ENCODE measurements at regions not wholly inside any gene's neighbourhood (a gene's known extent, or its start where the extent isn't known, plus 50 kb on each side); places are given as distances from the start of the nearest gene placed in this dataset.

DNA sequence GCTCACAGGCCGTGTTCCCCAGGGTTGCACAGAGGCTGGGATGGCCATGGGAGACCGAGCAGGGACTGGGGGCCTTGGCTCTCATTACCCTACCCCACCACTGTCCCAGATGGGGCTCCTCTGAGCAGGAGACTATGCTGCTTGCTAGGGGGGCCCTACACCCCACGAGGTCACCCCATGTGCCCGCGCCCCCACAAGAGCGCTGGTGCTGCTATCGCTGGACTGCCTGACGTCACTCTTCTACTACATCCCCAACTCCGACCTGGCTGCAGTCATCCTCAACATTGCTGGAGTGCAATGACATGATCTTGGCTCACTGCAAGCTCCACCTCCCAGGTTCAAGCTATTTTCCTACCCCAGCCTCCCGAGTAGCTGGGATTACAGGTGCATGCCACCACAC, 307.7 kb downstream of the ARRDC4 start:
- Histone ChIP-seq H3K27ac (ENCODE audit: low read depth, low read length) (no peak overlapping the region), H3K27me3 (ENCODE audit: control insufficient read depth, insufficient read depth, low read length) (no peaks in the 10 kb centered on the region), H3K9me3 (ENCODE audit: control insufficient read depth, insufficient read depth, low read depth, low read length) (peaks cover 7% of the 10 kb centered on the region; the same call in 1 of the 2 replicates), H3K9ac (ENCODE audit: low read length) (no peak overlapping the region), H3K4me3 (ENCODE audit: low read depth, low read length) (no peak overlapping the region), H3K36me3 (ENCODE audit: control insufficient read depth, insufficient read depth, low read length) (no peaks in the 10 kb centered on the region), H3K4me1 (ENCODE audit: control insufficient read depth, insufficient read depth, low read length) (no peaks in the 10 kb centered on the region)

DNA sequence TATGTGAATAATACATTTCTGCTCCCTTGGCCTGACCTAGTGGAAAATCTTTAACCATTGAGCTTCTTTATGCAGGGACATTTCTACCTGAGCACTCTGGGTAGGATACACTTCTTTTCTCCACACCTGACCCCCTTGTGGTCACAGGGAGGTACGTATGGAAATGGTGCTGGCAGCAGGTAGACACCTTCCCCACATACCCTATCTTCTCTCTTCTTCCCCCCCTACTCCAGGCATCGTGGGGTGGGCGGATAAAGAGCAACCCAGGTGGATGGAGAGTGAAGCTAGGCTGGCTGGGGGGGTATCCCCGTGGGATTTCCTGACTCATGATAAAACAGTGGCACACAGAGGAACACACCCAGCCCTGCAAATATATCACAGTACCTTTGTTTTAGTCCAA, 312.1 kb downstream of the ARRDC4 start:
- Histone ChIP-seq H3K9ac (ENCODE audit: low read length) (no peak overlapping the region), H3K9me3 (ENCODE audit: control insufficient read depth, insufficient read depth, low read depth, low read length) (peaks cover 4% of the 10 kb centered on the region; the same call in 1 of the 2 replicates), H3K27ac (ENCODE audit: low read depth, low read length) (no peak overlapping the region), H3K4me3 (ENCODE audit: low read depth, low read length) (no peak overlapping the region), H3K27me3 (ENCODE audit: control insufficient read depth, insufficient read depth, low read length) (no peaks in the 10 kb centered on the region), H3K36me3 (ENCODE audit: control insufficient read depth, insufficient read depth, low read length) (no peaks in the 10 kb centered on the region), H3K4me1 (ENCODE audit: control insufficient read depth, insufficient read depth, low read length) (no peaks in the 10 kb centered on the region)

DNA sequence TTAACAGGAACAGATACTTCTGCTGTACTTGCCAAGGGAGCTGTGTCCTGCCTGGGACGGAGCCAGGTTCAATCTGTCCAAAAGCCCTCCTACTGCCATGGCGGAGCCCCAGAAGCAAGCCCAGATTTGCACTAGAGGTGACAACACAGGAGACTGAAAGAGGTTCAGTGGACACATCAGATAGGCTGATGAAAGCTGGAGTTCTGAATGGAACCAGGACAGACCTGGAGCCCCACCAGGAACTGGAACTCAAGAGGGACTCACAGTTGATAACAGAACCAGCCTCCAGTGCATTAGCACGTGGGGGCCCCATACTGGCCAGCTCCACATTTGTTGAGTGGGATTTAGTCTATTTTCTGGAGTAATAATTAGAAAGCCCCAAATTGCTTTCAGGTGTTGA, 315.5 kb downstream of the ARRDC4 start:
- no peak overlapping the region for H3K27ac ChIP-seq (ENCODE audit: low read depth, low read length)
- H3K27me3 ChIP-seq (ENCODE audit: control insufficient read depth, insufficient read depth, low read length), result no peaks in the 10 kb centered on the region
- no peak overlapping the region for H3K4me3 ChIP-seq (ENCODE audit: low read depth, low read length)
- no peaks in the 10 kb centered on the region for H3K9me3 ChIP-seq (ENCODE audit: control insufficient read depth, insufficient read depth, low read depth, low read length)
- H3K36me3 ChIP-seq (ENCODE audit: control insufficient read depth, insufficient read depth, low read length), result no peaks in the 10 kb centered on the region
- peaks cover 5% of the 10 kb centered on the region; the same call in 1 of the 2 replicates for H3K4me1 ChIP-seq (ENCODE audit: control insufficient read depth, insufficient read depth, low read length)
- no peak overlapping the region for H3K9ac ChIP-seq (ENCODE audit: low read length)

DNA sequence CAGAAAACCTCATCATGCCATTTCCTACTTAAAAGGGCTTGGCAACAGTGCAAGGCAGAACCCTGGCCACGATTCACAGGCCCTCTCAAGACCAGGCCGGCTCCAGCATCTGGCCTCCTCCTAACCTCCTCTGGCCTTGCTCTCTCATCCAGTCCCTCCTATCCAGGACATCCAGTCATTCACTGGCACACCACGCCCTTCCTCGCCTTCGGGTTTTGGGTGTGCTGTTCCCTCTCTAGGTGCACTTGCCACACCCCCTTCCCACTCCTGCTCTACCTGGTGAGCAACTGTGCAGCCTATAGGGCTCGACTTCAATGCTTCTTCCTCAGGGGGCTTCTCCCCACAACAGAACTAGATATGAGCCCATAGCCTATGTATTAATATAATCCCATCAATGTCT, 317.1 kb downstream of the ARRDC4 start:
- H3K27ac ChIP-seq (ENCODE audit: low read depth, low read length), result no peak overlapping the region
- H3K27me3 ChIP-seq (ENCODE audit: control insufficient read depth, insufficient read depth, low read length), result no peaks in the 10 kb centered on the region
- no peak overlapping the region for H3K9ac ChIP-seq (ENCODE audit: low read length)

DNA sequence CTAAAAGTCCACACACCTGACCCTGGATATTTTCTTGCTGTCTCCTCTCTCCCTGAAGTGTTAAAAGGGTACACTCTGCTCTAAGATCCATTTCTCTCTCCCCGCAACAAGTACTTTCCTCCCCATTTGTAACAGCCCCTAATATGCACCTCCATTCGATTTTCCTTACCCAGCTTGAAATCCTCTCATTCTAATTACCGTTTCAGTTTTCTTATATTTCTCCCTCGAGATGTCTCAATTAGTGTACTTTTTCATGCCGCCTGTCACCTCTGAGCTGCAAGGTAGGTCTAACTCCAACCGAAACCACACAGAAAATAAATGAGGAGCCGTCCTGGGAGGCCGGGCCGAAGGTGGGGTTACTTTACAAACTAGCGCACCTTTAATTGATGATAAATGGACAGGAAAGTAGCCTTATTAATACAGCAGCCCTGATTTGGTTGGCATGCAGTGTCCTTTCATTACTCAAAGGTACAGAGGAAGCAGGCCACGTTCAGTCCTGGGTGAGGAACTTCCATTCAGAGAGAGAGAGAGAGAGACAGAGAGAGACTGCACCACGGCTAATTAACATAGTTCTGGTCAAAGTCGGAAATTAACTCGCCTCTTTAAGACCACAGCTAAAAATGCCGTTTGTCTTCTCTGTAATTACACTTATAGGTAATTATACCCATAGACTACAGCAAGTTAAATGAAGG, 319.9 kb downstream of the ARRDC4 start:
- Histone ChIP-seq H3K4me3 (ENCODE audit: low read depth, low read length) (no peak overlapping the region), H3K27ac (ENCODE audit: low read depth, low read length) (no peak overlapping the region), H3K9ac (ENCODE audit: low read length) (no peak overlapping the region), H3K27me3 (ENCODE audit: control insufficient read depth, insufficient read depth, low read length) (no peaks in the 10 kb centered on the region), H3K9me3 (ENCODE audit: control insufficient read depth, insufficient read depth, low read depth, low read length) (no peaks in the 10 kb centered on the region), H3K4me1 (ENCODE audit: control insufficient read depth, insufficient read depth, low read length) (peaks cover 13% of the 10 kb centered on the region), H3K36me3 (ENCODE audit: control insufficient read depth, insufficient read depth, low read length) (no peaks in the 10 kb centered on the region)

More for the DNA sequence above, 317.1 kb downstream of the ARRDC4 start:
- Histone ChIP-seq H3K4me1 (ENCODE audit: control insufficient read depth, insufficient read depth, low read length) (peaks cover 9% of the 10 kb centered on the region; the same call in 1 of the 2 replicates), H3K4me3 (ENCODE audit: low read depth, low read length) (no peak overlapping the region), H3K36me3 (ENCODE audit: control insufficient read depth, insufficient read depth, low read length) (no peaks in the 10 kb centered on the region), H3K9me3 (ENCODE audit: control insufficient read depth, insufficient read depth, low read depth, low read length) (no peaks in the 10 kb centered on the region)

DNA sequence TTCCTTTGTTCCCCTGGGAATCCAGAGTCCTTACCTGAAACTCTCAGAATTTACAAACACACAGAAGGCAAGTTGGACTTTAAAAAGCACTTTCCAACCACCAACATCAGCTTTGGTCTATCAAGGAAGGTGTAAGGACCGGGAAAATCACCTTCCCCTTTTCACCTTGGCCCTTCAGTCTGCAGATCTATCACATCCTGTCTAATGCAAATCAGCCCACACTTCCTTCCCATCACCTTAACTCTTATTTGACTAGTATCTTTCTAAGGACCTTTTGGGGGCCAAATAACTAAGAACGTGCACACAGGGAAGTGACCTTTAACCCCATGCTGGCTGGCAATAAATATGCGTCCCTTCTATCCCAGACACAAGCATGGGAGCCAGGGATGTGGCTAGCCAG, 320.6 kb downstream of the ARRDC4 start:
- H3K4me3 ChIP-seq (ENCODE audit: low read depth, low read length), result no peak overlapping the region
- peaks cover 13% of the 10 kb centered on the region for H3K4me1 ChIP-seq (ENCODE audit: control insufficient read depth, insufficient read depth, low read length)
- no peaks in the 10 kb centered on the region for H3K36me3 ChIP-seq (ENCODE audit: control insufficient read depth, insufficient read depth, low read length)
- H3K27ac ChIP-seq (ENCODE audit: low read depth, low read length), result no peak overlapping the region
- no peaks in the 10 kb centered on the region for H3K27me3 ChIP-seq (ENCODE audit: control insufficient read depth, insufficient read depth, low read length)
- H3K9me3 ChIP-seq (ENCODE audit: control insufficient read depth, insufficient read depth, low read depth, low read length), result no peaks in the 10 kb centered on the region
- H3K9ac ChIP-seq (ENCODE audit: low read length), result no peak overlapping the region

DNA sequence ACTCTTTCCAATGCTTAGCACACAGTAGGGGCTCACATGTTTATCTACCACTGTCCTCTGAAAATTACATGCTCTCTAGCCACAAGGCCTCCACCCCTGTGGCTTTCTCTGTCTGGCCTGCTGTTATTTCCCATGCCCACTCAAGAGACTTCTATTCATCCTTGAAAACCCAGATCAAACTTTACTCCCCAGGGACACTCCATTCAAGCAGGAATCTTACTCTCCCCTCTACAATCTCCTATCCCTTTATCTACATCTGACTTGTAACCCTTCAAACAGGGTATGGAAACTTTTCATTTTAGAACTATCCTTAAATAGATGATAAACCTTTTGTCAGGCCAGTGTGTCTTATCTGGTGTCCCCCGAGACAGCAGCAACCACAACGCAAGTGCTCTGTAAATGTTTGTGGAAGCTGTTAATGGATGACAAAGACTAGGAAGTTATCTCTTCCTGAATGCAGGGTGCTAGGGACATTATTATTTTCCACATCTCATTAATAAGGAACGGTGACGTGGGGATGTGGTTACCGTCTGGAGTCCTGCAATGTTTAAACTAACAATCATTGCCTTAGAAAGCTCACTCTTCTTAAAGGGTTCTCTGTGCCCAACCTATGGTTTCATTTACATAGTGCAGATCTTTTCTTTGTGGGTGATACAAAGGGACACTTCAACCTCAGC, 322.3 kb downstream of the ARRDC4 start:
- Histone ChIP-seq H3K9me3 (ENCODE audit: control insufficient read depth, insufficient read depth, low read depth, low read length) (no peaks in the 10 kb centered on the region), H3K4me1 (ENCODE audit: control insufficient read depth, insufficient read depth, low read length) (peaks cover 13% of the 10 kb centered on the region), H3K4me3 (ENCODE audit: low read depth, low read length) (no peak overlapping the region), H3K36me3 (ENCODE audit: control insufficient read depth, insufficient read depth, low read length) (no peaks in the 10 kb centered on the region), H3K9ac (ENCODE audit: low read length) (no peak overlapping the region), H3K27ac (ENCODE audit: low read depth, low read length) (no peak overlapping the region), H3K27me3 (ENCODE audit: control insufficient read depth, insufficient read depth, low read length) (no peaks in the 10 kb centered on the region; the same call in 1 of the 2 replicates)

DNA sequence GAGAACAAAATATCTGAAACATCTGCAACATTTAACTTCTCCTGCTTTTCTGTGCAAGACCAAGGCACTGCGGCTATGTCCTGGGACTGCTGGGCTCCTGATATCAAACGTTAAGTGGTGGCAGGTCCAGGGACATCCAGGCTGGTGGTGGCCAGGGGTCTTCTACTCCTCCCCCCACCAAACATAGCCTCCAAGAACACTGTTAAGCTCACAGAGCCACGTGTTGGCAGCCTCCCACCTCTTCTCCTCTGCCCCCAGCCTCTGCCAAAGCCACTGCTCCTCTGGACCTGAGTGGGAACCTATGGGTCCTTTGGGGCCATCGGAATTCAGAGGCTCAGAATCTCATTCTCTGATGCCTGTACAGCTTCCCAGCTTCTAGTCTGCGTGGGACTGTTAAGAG, 325.7 kb downstream of the ARRDC4 start:
- Histone ChIP-seq H3K4me1 (ENCODE audit: control insufficient read depth, insufficient read depth, low read length) (peaks cover 6% of the 10 kb centered on the region), H3K4me3 (ENCODE audit: low read depth, low read length) (no peak overlapping the region), H3K27ac (ENCODE audit: low read depth, low read length) (no peak overlapping the region), H3K36me3 (ENCODE audit: control insufficient read depth, insufficient read depth, low read length) (no peaks in the 10 kb centered on the region), H3K9me3 (ENCODE audit: control insufficient read depth, insufficient read depth, low read depth, low read length) (no peaks in the 10 kb centered on the region), H3K27me3 (ENCODE audit: control insufficient read depth, insufficient read depth, low read length) (peaks cover 5% of the 10 kb centered on the region; the same call in 1 of the 2 replicates), H3K9ac (ENCODE audit: low read length) (no peak overlapping the region)

DNA sequence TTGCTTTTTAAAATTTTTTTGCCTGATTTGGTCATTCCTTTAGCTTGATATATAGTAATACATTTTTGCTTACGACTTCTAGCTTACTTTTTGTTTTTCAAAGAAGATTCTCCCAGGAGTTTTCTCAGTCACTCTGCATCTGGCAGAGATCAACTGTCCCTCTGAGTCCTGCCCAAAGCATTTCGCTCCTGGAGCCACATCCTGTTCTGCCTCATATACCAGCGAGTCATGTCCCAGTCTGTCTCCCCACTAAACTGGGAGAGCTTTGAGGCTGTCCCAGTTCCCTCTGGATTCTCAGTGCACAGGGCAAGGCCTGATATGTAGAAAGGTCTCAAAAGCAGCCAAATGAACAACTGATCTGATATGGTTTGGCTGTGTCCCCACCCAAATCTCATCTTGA, 326.3 kb downstream of the ARRDC4 start:
- H3K27me3 ChIP-seq (ENCODE audit: control insufficient read depth, insufficient read depth, low read length), result peaks cover 5% of the 10 kb centered on the region; the same call in 1 of the 2 replicates
- H3K36me3 ChIP-seq (ENCODE audit: control insufficient read depth, insufficient read depth, low read length), result no peaks in the 10 kb centered on the region

DNA sequence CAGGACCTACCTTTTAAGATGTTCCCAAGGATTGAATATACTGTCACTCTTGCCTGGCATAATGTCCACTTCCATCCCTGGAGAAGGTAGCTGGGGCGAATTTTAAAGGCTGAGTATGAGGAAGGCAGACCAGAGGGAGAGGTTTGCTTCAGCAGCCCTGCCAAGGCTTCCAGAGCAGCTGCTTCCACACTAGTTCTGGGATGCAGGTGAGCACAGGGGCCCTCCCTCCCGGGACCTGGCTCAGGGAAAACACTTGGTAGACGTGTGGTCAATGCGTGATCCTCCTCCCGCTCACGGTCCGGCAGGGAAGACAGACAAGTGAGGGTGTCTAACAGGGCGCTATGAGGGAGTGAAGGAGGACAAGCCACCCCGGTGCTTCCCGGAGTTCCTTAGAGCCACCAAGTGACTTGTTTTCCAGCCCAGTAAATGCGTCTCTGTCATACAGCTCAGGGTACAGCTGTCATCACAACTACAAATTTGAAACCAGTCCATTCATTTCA, 327.6 kb downstream of the ARRDC4 start:
- Histone ChIP-seq H3K27me3 (ENCODE audit: control insufficient read depth, insufficient read depth, low read length) (peaks cover 12% of the 10 kb centered on the region), H3K9ac (ENCODE audit: low read length) (no peak overlapping the region)

More for the DNA sequence above, 326.3 kb downstream of the ARRDC4 start:
- no peak overlapping the region for H3K4me3 ChIP-seq (ENCODE audit: low read depth, low read length)
- H3K4me1 ChIP-seq (ENCODE audit: control insufficient read depth, insufficient read depth, low read length), result peaks cover 4% of the 10 kb centered on the region; the same call in 1 of the 2 replicates
- no peak overlapping the region for H3K9ac ChIP-seq (ENCODE audit: low read length)
- H3K27ac ChIP-seq (ENCODE audit: low read depth, low read length), result no peak overlapping the region
- no peaks in the 10 kb centered on the region for H3K9me3 ChIP-seq (ENCODE audit: control insufficient read depth, insufficient read depth, low read depth, low read length)

DNA sequence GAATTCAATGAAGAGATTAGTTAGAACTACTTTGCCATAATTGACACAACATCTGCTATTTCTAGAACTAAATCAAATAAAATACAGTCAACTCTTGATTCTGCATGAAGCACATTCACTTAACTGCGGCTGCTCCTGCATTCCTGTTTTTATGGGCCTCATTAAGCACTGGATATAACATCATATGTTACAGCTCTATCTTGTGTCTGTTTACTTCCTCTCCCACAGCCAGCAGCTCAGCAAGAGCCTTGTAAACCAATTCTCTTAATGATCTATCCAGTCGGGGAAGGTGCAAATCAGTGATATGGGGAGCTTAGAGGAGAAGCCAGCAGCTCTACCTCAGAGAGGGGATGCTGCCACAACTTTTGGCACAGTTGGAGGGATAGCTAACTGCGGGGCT, 329.2 kb downstream of the ARRDC4 start:
- Histone ChIP-seq H3K36me3 (ENCODE audit: control insufficient read depth, insufficient read depth, low read length) (no peaks in the 10 kb centered on the region), H3K9me3 (ENCODE audit: control insufficient read depth, insufficient read depth, low read depth, low read length) (no peaks in the 10 kb centered on the region), H3K4me1 (ENCODE audit: control insufficient read depth, insufficient read depth, low read length) (no peaks in the 10 kb centered on the region), H3K27me3 (ENCODE audit: control insufficient read depth, insufficient read depth, low read length) (peaks cover 28% of the 10 kb centered on the region), H3K9ac (ENCODE audit: low read length) (no peak overlapping the region), H3K27ac (ENCODE audit: low read depth, low read length) (no peak overlapping the region), H3K4me3 (ENCODE audit: low read depth, low read length) (no peak overlapping the region)

More for the DNA sequence above, 327.6 kb downstream of the ARRDC4 start:
- H3K27ac ChIP-seq (ENCODE audit: low read depth, low read length), result no peak overlapping the region
- H3K4me1 ChIP-seq (ENCODE audit: control insufficient read depth, insufficient read depth, low read length), result no peaks in the 10 kb centered on the region
- no peaks in the 10 kb centered on the region for H3K9me3 ChIP-seq (ENCODE audit: control insufficient read depth, insufficient read depth, low read depth, low read length)
- no peaks in the 10 kb centered on the region for H3K36me3 ChIP-seq (ENCODE audit: control insufficient read depth, insufficient read depth, low read length)
- no peak overlapping the region for H3K4me3 ChIP-seq (ENCODE audit: low read depth, low read length)

All from HUES6 (cell line).